H1 (cell line): ENCODE measurements at regions not wholly inside any gene's neighbourhood (a gene's known extent, or its start where the extent isn't known, plus 50 kb on each side); places are given as distances from the start of the nearest gene placed in this dataset.

Experiments
- CTCF ChIA-PET: fragments of 300-600 bp; sonication (Branson Sonifier 250); formaldehyde crosslinking; loops from one replicate; lab custom pipeline; 2021; ENCODE audit not compliant: partially characterized antibody; lab: Charles Lee
- POLR2A ChIA-PET: fragments of 300-600 bp; sonication (Branson Sonifier 250); formaldehyde crosslinking; loops from one replicate; lab custom pipeline; 2021; ENCODE audit warnings: inconsistent platforms; ENCODE audit not compliant: partially characterized antibody; lab: Charles Lee
- DNase-seq, 2 experiments: peaks; one replicate each; pipeline versions ENCODE4 v3.0.0 to v3.0.0-alpha.2; 2010 to 2022; ENCODE audit warnings: low spot score in 2 of 2, low read depth in 1 of 2, mixed read lengths in 1 of 2
- FAIRE-seq: peaks from 2 replicates; lab custom pipeline; 2011; peaks lifted over from hg19 to GRCh38; lab: Jason Lieb, UNC
- H2AFZ ChIP-seq: 2 replicates; pipeline ENCODE4 v1.8.1; 2012; ENCODE audit warnings: low read length, inconsistent platforms
- H2AK5ac ChIP-seq: 2 replicates; pipeline ENCODE4 v1.6.1; 2013; ENCODE audit warnings: low read depth, low read length
- H2BK120ac ChIP-seq: replicated peaks from 2 replicates; pipeline ENCODE3; 2013; ENCODE audit warnings: low read depth, low read length, inconsistent platforms
- H2BK12ac ChIP-seq: 2 replicates; pipeline ENCODE4 v1.6.1; 2013; ENCODE audit warnings: low read depth, low read length
- H2BK15ac ChIP-seq: 2 replicates; pipeline ENCODE4 v1.6.1; 2013; ENCODE audit warnings: low read length
- H2BK20ac ChIP-seq: 2 replicates; pipeline ENCODE4 v1.6.1; 2013; ENCODE audit warnings: low read length
- H2BK5ac ChIP-seq: 2 replicates; pipeline ENCODE4 v1.6.1; 2013; ENCODE audit warnings: low read depth, low read length
- H3K14ac ChIP-seq: 2 replicates; pipeline ENCODE4 v1.6.1; 2013; ENCODE audit warnings: inconsistent platforms; ENCODE audit not compliant: insufficient read length
- H3K18ac ChIP-seq: 2 replicates; pipeline ENCODE4 v1.6.1; 2013; ENCODE audit warnings: low read length; ENCODE audit errors: extremely low read depth
- H3K23ac ChIP-seq: 2 replicates; pipeline ENCODE4 v1.6.1; 2013; ENCODE audit warnings: inconsistent platforms; ENCODE audit not compliant: insufficient read length
- H3K23me2 ChIP-seq: 2 replicates; pipeline ENCODE4 v1.6.1; 2013; ENCODE audit warnings: low read depth, low read length
- H3K27ac ChIP-seq: 2 replicates; pipeline ENCODE4 v1.6.1; 2011; ENCODE audit warnings: low read depth, low read length, inconsistent platforms
- H3K27me3 ChIP-seq, 4 experiments: replicated peaks in 1 of 4; 1 replicate in 1 of 4; 2 replicates in 3 of 4; pipeline versions ENCODE4 v1.6.1 to v1.8.1; 2011 to 2013; ENCODE audit warnings: low read length in 3 of 4, mild to moderate bottlenecking in 3 of 4, inconsistent platforms in 2 of 4, mixed read lengths in 2 of 4, moderate library complexity in 1 of 4; ENCODE audit not compliant: control insufficient read depth in 3 of 4, insufficient read depth in 3 of 4; ENCODE audit errors: extremely low read depth in 1 of 4
- H3K36me3 ChIP-seq, 4 experiments: 2 replicates each; pipeline versions ENCODE4 v1.6.1 to v1.8.1; 2011 to 2013; ENCODE audit warnings: mild to moderate bottlenecking in 4 of 4, low read length in 3 of 4, moderate library complexity in 2 of 4, control low read depth in 1 of 4, inconsistent platforms in 1 of 4; ENCODE audit not compliant: insufficient read depth in 4 of 4, control insufficient read depth in 2 of 4
- H3K4ac ChIP-seq: replicated peaks from 2 replicates; pipeline ENCODE3; 2013; ENCODE audit warnings: low read length, low read depth, mixed read lengths, inconsistent platforms; ENCODE audit not compliant: insufficient read length
- H3K4me1 ChIP-seq, 4 experiments: replicated peaks in 1 of 4; 1 replicate in 1 of 4; 2 replicates in 3 of 4; pipeline versions ENCODE4 v1.6.1 to v1.8.1; 2011 to 2013; ENCODE audit warnings: low read length in 3 of 4, inconsistent platforms in 2 of 4, mixed read lengths in 1 of 4; ENCODE audit not compliant: insufficient read depth in 4 of 4, control insufficient read depth in 3 of 4
- H3K4me2 ChIP-seq, 2 experiments: 2 replicates each; pipeline versions ENCODE4 v1.6.1 to v1.8.1; 2011 to 2013; ENCODE audit warnings: low read depth in 2 of 2, low read length in 2 of 2, control low read depth in 1 of 2, inconsistent platforms in 1 of 2, mild to moderate bottlenecking in 1 of 2; ENCODE audit not compliant: insufficient read depth in 1 of 2
- H3K4me3 ChIP-seq, 4 experiments: fragments of 200-600, 300-600 bp in 1 of 4; sonication (generic), shearing (Covaris generic), sonication (Bioruptor Twin) in 1 of 4; 2 replicates each; pipeline versions ENCODE4 v1.5.1 to v1.8.1; 2011 to 2016; ENCODE audit warnings: low read length in 4 of 4, low read depth in 3 of 4, control low read depth in 2 of 4, inconsistent platforms in 2 of 4, mild to moderate bottlenecking in 2 of 4, mixed read lengths in 1 of 4, moderate library complexity in 1 of 4; ENCODE audit not compliant: insufficient read depth in 2 of 4; ENCODE audit errors: extremely low read depth in 1 of 4
- H3K56ac ChIP-seq: replicated peaks from 2 replicates; pipeline ENCODE3; 2013; ENCODE audit warnings: low read depth, mild to moderate bottlenecking, mixed read lengths, low read length, inconsistent platforms; ENCODE audit not compliant: insufficient read length
- H3K79me1 ChIP-seq: 2 replicates; pipeline ENCODE4 v1.6.1; 2013; ENCODE audit warnings: low read depth, low read length, control low read depth
- H3K79me2 ChIP-seq, 2 experiments: 2 replicates each; pipeline versions ENCODE4 v1.6.1 to v1.8.1; 2012 to 2013; ENCODE audit warnings: low read length in 2 of 2, mild to moderate bottlenecking in 2 of 2, inconsistent platforms in 1 of 2; ENCODE audit not compliant: insufficient read depth in 2 of 2, control insufficient read depth in 1 of 2
- H3K9ac ChIP-seq, 4 experiments: replicated peaks in 1 of 4; 1 replicate in 1 of 4; 2 replicates in 3 of 4; pipeline versions ENCODE4 v1.6.1 to v1.8.1; 2011 to 2013; ENCODE audit warnings: low read depth in 3 of 4, low read length in 3 of 4, control low read depth in 2 of 4, mild to moderate bottlenecking in 2 of 4, moderate library complexity in 2 of 4, inconsistent platforms in 1 of 4; ENCODE audit errors: extremely low read depth in 1 of 4
- H3K9me3 ChIP-seq, 2 experiments: 2 replicates each; pipeline versions ENCODE4 v1.6.1 to v1.8.1; 2012 to 2013; ENCODE audit warnings: mild to moderate bottlenecking in 2 of 2, moderate library complexity in 2 of 2, control low read depth in 1 of 2, inconsistent platforms in 1 of 2, low read depth in 1 of 2, low read length in 1 of 2, mixed read lengths in 1 of 2; ENCODE audit not compliant: insufficient read depth in 2 of 2
- H4K20me1 ChIP-seq, 2 experiments: replicated peaks in 1 of 2; 2 replicates each; pipeline versions ENCODE3 to v1.8.1; 2011 to 2013; ENCODE audit warnings: inconsistent platforms in 2 of 2, low read length in 2 of 2, mild to moderate bottlenecking in 1 of 2; ENCODE audit not compliant: insufficient read depth in 2 of 2, control insufficient read depth in 1 of 2
- H4K5ac ChIP-seq: 2 replicates; pipeline ENCODE4 v1.6.1; 2013; ENCODE audit warnings: low read length, low read depth, mixed read lengths, inconsistent platforms; ENCODE audit not compliant: insufficient read length
- H4K8ac ChIP-seq: 2 replicates; pipeline ENCODE4 v1.8.0; 2013; ENCODE audit warnings: mild to moderate bottlenecking, moderate library complexity, low read length, inconsistent platforms; ENCODE audit not compliant: insufficient read depth; ENCODE audit errors: extremely low read depth
- H4K91ac ChIP-seq: replicated peaks from 2 replicates; pipeline ENCODE3; 2013; ENCODE audit warnings: low read length, mixed read lengths, inconsistent platforms; ENCODE audit not compliant: insufficient read length
- NRF1 ChIP-seq: IDR thresholded peaks from 2 replicates; pipeline ENCODE4 v1.6.1; 2011; ENCODE audit warnings: mild to moderate bottlenecking, low read depth, low read length, improper control_type of control experiment
- whole genome bisulfite sequencing, 2 experiments: shearing (Covaris generic) in 1 of 2; methylation state at CpG; one replicate each; pipeline versions ENCODE4 v1.1.6 to v1.1.7; 2013 to 2015; ENCODE audit warnings: low lambda C conversion rate in 2 of 2, mixed read lengths in 2 of 2, inconsistent platforms in 1 of 2, low coverage in 1 of 2, missing lambda C conversion rate in 1 of 2; ENCODE audit not compliant: insufficient replicate concordance in 2 of 2, insufficient coverage in 1 of 2, insufficient read length in 1 of 2; ENCODE audit errors: extremely low coverage in 1 of 2, missing lambda C conversion rate in 1 of 2; 5-methylcytosine and 5-hydroxymethylcytosine counted together

DNA sequence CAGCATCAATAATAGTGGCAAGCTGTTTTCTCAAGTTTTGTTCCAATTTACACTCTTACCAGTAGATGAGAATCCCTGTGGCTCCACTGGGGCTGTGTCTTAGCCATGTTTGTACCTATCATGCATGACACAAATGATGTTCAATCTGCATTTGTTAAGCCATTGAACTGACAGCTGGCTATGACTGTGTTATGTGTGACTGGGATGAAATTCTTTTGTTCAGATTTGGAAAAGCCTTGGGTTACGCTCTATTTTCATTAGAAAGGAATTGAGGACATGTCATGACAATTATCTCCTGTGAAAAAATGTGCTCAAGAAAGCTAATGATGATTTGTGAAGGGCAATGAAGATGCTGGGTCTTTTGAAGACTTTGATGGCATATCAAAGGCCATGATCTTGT is 201.8 kb upstream of the LARGE1 start:
- H2BK15ac ChIP-seq, result no peak overlapping the region
- H4K20me1 ChIP-seq, result no peaks in the 10 kb centered on the region
- no peak overlapping the region for H3K23ac ChIP-seq
- no peaks in the 10 kb centered on the region for H3K36me3 ChIP-seq
- H3K4ac ChIP-seq, result no peak overlapping the region
- POLR2A ChIA-PET, result interaction anchor here (0.6 kb wide), 1 partner anchor 669 kb away, joined by 3 read pairs; no protein-coding TSS in a partner anchor
- no peak overlapping the region for H2BK120ac ChIP-seq
- no peak overlapping the region for H3K4me2 ChIP-seq
- no peak overlapping the region for H3K56ac ChIP-seq
- H3K79me2 ChIP-seq, result no peaks in the 10 kb centered on the region
- H2BK5ac ChIP-seq, result no peak overlapping the region
- no peak overlapping the region for H2BK12ac ChIP-seq
- no peaks in the 10 kb centered on the region for H3K79me1 ChIP-seq
- 94% methylated on average over 1 of the region's 1 CpG; no CpG with 5 or more reads in 1 of the 2 experiments for WGBS, 2 experiments
- no peaks in the 10 kb centered on the region for H3K9me3 ChIP-seq
- FAIRE-seq (no peak), DNase-seq (no peak)
- H4K91ac ChIP-seq, result no peak overlapping the region
- no peak overlapping the region for H3K4me3 ChIP-seq
- no peaks in the 10 kb centered on the region; a peak in 1 of 7 replicates for H3K27me3 ChIP-seq
- H4K8ac ChIP-seq, result no peak overlapping the region
- H3K14ac ChIP-seq, result no peak overlapping the region
- no peaks in the 10 kb centered on the region for H3K23me2 ChIP-seq
- H3K18ac ChIP-seq, result no peak overlapping the region
- CTCF ChIA-PET, result interaction anchor here (0.6 to 2.9 kb wide), 3 partner anchors 9 to 16 kb away, joined by 3 to 17 read pairs (median 7); no protein-coding TSS in a partner anchor
- no peak overlapping the region for H2AFZ ChIP-seq
- no peaks in the 10 kb centered on the region for H3K4me1 ChIP-seq
- no peak overlapping the region for H3K9ac ChIP-seq
- TF ChIP-seq NRF1, result no peak
- H2BK20ac ChIP-seq, result no peak overlapping the region
- no peak overlapping the region for H4K5ac ChIP-seq
- no peak overlapping the region for H3K27ac ChIP-seq
- no peak overlapping the region for H2AK5ac ChIP-seq
